Neural cell (in vitro differentiated cells): ENCODE measurements at regions not wholly inside any gene's neighbourhood (a gene's known extent, or its start where the extent isn't known, plus 50 kb on each side); places are given as distances from the start of the nearest gene placed in this dataset.

Source experiments
- H2AFZ ChIP-seq: fragments of 200-600, 300-800 bp; sonication (generic), shearing (Covaris generic); 2 replicates; pipeline ENCODE4 v1.6.0; 2014; ENCODE audit warnings: low read depth, mild to moderate bottlenecking, antibody characterized with exemption, low read length, moderate library complexity
- H3F3A ChIP-seq: fragments of 200-600 bp; shearing (Covaris generic); 2 replicates; pipeline ENCODE4 v1.6.1; 2016; ENCODE audit warnings: mild to moderate bottlenecking, moderate library complexity, mixed read lengths, antibody characterized with exemption, low read length; ENCODE audit not compliant: insufficient read depth, poor library complexity, severe bottlenecking
- H3K27ac ChIP-seq: fragments of 200-600, 300-800 bp; sonication (generic), shearing (Covaris generic); 2 replicates; pipeline ENCODE4 v1.5.1; 2014; ENCODE audit warnings: mild to moderate bottlenecking, low read length, moderate library complexity
- H3K27me3 ChIP-seq: fragments of 300-800, 200-600 bp; sonication (generic), shearing (Covaris generic); 2 replicates; pipeline ENCODE4 v1.6.0; 2014; ENCODE audit warnings: mild to moderate bottlenecking, low read depth, low read length, moderate library complexity; ENCODE audit not compliant: insufficient read depth
- H3K36me3 ChIP-seq: fragments of 300-800, 200-600 bp; sonication (generic), shearing (Covaris generic); 2 replicates; pipeline ENCODE4 v1.5.1; 2014; ENCODE audit warnings: mild to moderate bottlenecking, antibody characterized with exemption, low read length, moderate library complexity; ENCODE audit not compliant: insufficient read depth
- H3K4me2 ChIP-seq: fragments of 300-800, 200-600 bp; sonication (generic), shearing (Covaris generic); 2 replicates; pipeline ENCODE4 v1.6.0; 2014; ENCODE audit warnings: mild to moderate bottlenecking, low read length
- H3K4me3 ChIP-seq: fragments of 300-800, 200-600 bp; sonication (generic), shearing (Covaris generic); 2 replicates; pipeline ENCODE4 v1.5.1; 2014; ENCODE audit warnings: mild to moderate bottlenecking, low read length, moderate library complexity
- H3K79me2 ChIP-seq: fragments of 200-600 bp; shearing (Covaris generic); replicated peaks from 2 replicates; pipeline ENCODE4 v1.6.0; 2014; ENCODE audit warnings: mild to moderate bottlenecking, low read length, moderate library complexity; ENCODE audit not compliant: insufficient read depth
- H3K9ac ChIP-seq: fragments of 300-800, 200-600 bp; sonication (generic), shearing (Covaris generic); 2 replicates; pipeline ENCODE4 v1.6.1; 2016; ENCODE audit warnings: mild to moderate bottlenecking, low read length, mixed read lengths
- H3K9me2 ChIP-seq: fragments of 200-600 bp; shearing (Covaris generic); 2 replicates; pipeline ENCODE4 v1.6.1; 2016; ENCODE audit warnings: mild to moderate bottlenecking, low read length, mixed read lengths; ENCODE audit not compliant: insufficient read depth
- H3K9me3 ChIP-seq: fragments of 200-600, 300-800 bp; sonication (generic), shearing (Covaris generic); 2 replicates; pipeline ENCODE4 v1.6.1; 2016; ENCODE audit warnings: mild to moderate bottlenecking, mixed run types, low read length, moderate library complexity, mixed read lengths
- H4K20me1 ChIP-seq: fragments of 200-600 bp; shearing (Covaris generic); 2 replicates; pipeline ENCODE4 v1.6.1; 2016; ENCODE audit warnings: mild to moderate bottlenecking, mixed run types; ENCODE audit not compliant: insufficient read depth
- EP300 ChIP-seq: fragments of 450-650 bp; conservative IDR thresholded peaks from 2 replicates; pipeline ENCODE4 v1.6.1; 2014; ENCODE audit warnings: antibody characterized with exemption, mild to moderate bottlenecking, moderate library complexity; ENCODE audit not compliant: poor library complexity, severe bottlenecking
- EZH2 ChIP-seq: fragments of 200-600, 300-800 bp; shearing (Covaris generic), sonication (generic); IDR thresholded peaks from 2 replicates; pipeline ENCODE4 v1.6.1; 2014; ENCODE audit warnings: antibody characterized with exemption, low read length, borderline replicate concordance, mild to moderate bottlenecking; ENCODE audit not compliant: insufficient read depth, poor library complexity, severe bottlenecking
- MXI1 ChIP-seq: fragments of 450-650 bp; conservative IDR thresholded peaks from 2 replicates; pipeline ENCODE4 v1.6.1; 2014; ENCODE audit warnings: antibody characterized with exemption, mild to moderate bottlenecking; ENCODE audit not compliant: poor library complexity, severe bottlenecking
- POLR2AphosphoS5 ChIP-seq: IDR thresholded peaks from 2 replicates; pipeline ENCODE4 v1.6.1; 2012
- RAD21 ChIP-seq: fragments of 450-650 bp; conservative IDR thresholded peaks from 2 replicates; pipeline ENCODE4 v1.6.1; 2014; ENCODE audit warnings: antibody characterized with exemption, mild to moderate bottlenecking, moderate library complexity
- SMC3 ChIP-seq: fragments of 450-650 bp; conservative IDR thresholded peaks from 2 replicates; pipeline ENCODE4 v1.6.1; 2014; ENCODE audit warnings: antibody characterized with exemption, mild to moderate bottlenecking, moderate library complexity; ENCODE audit not compliant: poor library complexity
- TAF1 ChIP-seq: IDR thresholded peaks from 2 replicates; pipeline ENCODE4 v1.6.1; 2012; ENCODE audit warnings: low read depth
- TF ChIP-seq, protein P1 (sequence below): fragments of 450-650 bp; IDR thresholded peaks from 2 replicates; pipeline ENCODE4 v1.5.1; 2014; ENCODE audit warnings: antibody characterized with exemption, mild to moderate bottlenecking, moderate library complexity; ENCODE audit not compliant: poor library complexity, severe bottlenecking
- TF ChIP-seq, protein P2 (sequence below): IDR thresholded peaks from 2 replicates; pipeline ENCODE4 v1.6.1; 2012; ENCODE audit warnings: borderline replicate concordance

DNA sequence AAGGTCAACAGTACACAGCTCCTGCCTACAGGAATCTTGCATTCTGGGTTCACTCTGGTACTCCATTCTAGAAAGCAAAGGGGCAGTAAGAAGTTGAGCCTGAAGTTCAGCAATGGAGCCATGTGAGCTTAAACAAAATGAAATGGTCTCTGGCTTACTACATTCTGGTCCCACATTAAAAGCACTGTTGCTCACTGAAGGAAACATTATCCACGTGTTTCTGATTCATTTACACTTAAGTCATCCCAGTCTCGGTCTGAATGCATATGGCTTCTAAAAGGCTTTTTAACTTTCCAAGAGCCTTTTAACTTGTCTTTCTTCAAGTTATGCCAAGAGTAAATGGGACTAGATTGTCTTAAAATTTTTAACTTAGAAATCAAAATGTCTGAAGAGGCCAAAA, 177.8 kb downstream of the LNPK start:
- no peak overlapping the region for H3K9ac ChIP-seq

DNA sequence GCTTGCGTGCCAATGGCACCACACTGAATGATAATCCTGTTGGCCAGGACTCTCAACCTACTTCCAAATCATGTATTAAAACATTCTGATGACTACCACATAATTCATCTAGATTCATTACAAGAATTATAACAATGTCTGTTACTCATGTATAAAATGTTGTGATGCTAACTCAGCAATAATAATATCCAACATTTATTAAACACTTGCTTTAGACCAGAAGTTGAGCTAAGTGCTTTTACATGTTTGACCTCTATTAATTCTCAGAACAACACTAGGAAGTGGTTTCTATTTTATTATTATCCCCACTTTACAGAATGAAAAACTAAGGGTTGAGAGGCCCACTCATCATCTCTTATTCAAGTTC, 178.4 kb downstream of the LNPK start:
- Histone ChIP-seq H3K9me2 (no peaks in the 10 kb centered on the region), H3K79me2 (no peaks in the 10 kb centered on the region), H2AFZ (no peak overlapping the region), H3K36me3 (no peaks in the 10 kb centered on the region), H4K20me1 (no peaks in the 10 kb centered on the region), H3F3A (no peaks in the 10 kb centered on the region), H3K4me3 (no peak overlapping the region), H3K27ac (no peak overlapping the region), H3K9ac (no peak overlapping the region), H3K9me3 (no peaks in the 10 kb centered on the region), H3K27me3 (no peaks in the 10 kb centered on the region), H3K4me2 (no peak overlapping the region)
- TF ChIP-seq POLR2AphosphoS5 (no peak), SMC3 (no peak), MXI1 (no peak), EZH2 (no peak), TAF1 (no peak), RAD21 (no peak), EP300 (no peak)
- TF ChIP-seq, protein P1, sequence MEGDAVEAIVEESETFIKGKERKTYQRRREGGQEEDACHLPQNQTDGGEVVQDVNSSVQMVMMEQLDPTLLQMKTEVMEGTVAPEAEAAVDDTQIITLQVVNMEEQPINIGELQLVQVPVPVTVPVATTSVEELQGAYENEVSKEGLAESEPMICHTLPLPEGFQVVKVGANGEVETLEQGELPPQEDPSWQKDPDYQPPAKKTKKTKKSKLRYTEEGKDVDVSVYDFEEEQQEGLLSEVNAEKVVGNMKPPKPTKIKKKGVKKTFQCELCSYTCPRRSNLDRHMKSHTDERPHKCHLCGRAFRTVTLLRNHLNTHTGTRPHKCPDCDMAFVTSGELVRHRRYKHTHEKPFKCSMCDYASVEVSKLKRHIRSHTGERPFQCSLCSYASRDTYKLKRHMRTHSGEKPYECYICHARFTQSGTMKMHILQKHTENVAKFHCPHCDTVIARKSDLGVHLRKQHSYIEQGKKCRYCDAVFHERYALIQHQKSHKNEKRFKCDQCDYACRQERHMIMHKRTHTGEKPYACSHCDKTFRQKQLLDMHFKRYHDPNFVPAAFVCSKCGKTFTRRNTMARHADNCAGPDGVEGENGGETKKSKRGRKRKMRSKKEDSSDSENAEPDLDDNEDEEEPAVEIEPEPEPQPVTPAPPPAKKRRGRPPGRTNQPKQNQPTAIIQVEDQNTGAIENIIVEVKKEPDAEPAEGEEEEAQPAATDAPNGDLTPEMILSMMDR: no peak
- TF ChIP-seq, protein P2, sequence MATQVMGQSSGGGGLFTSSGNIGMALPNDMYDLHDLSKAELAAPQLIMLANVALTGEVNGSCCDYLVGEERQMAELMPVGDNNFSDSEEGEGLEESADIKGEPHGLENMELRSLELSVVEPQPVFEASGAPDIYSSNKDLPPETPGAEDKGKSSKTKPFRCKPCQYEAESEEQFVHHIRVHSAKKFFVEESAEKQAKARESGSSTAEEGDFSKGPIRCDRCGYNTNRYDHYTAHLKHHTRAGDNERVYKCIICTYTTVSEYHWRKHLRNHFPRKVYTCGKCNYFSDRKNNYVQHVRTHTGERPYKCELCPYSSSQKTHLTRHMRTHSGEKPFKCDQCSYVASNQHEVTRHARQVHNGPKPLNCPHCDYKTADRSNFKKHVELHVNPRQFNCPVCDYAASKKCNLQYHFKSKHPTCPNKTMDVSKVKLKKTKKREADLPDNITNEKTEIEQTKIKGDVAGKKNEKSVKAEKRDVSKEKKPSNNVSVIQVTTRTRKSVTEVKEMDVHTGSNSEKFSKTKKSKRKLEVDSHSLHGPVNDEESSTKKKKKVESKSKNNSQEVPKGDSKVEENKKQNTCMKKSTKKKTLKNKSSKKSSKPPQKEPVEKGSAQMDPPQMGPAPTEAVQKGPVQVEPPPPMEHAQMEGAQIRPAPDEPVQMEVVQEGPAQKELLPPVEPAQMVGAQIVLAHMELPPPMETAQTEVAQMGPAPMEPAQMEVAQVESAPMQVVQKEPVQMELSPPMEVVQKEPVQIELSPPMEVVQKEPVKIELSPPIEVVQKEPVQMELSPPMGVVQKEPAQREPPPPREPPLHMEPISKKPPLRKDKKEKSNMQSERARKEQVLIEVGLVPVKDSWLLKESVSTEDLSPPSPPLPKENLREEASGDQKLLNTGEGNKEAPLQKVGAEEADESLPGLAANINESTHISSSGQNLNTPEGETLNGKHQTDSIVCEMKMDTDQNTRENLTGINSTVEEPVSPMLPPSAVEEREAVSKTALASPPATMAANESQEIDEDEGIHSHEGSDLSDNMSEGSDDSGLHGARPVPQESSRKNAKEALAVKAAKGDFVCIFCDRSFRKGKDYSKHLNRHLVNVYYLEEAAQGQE: no peak

More for the DNA sequence above, 177.8 kb downstream of the LNPK start:
- Histone ChIP-seq H3K36me3 (no peaks in the 10 kb centered on the region), H3K4me3 (no peak overlapping the region), H3F3A (no peaks in the 10 kb centered on the region), H3K27me3 (no peaks in the 10 kb centered on the region), H3K9me3 (no peaks in the 10 kb centered on the region), H3K79me2 (no peaks in the 10 kb centered on the region), H2AFZ (no peak overlapping the region), H4K20me1 (no peaks in the 10 kb centered on the region), H3K4me2 (no peak overlapping the region), H3K9me2 (no peaks in the 10 kb centered on the region), H3K27ac (no peak overlapping the region)
- TF ChIP-seq, protein P1: no peak
- no peak for TF ChIP-seq EP300
- no peak for TF ChIP-seq SMC3
- TF ChIP-seq RAD21: no peak
